ENCODE measurements at regions not wholly inside any gene's neighbourhood (a gene's known extent, or its start where the extent isn't known, plus 50 kb on each side); places are given as distances from the start of the nearest gene placed in this dataset.

- TF ChIP-seq CTCF (IDR thresholded peaks at IDR 0.05), result no peak
- no peak overlapping the region for H3K4me3 ChIP-seq
- no peak overlapping the region for H3K27ac ChIP-seq
- DNase-seq, result no peak
- no peaks in the 10 kb centered on the region for H3K4me1 ChIP-seq
- intact Hi-C loops (cut with DNase I; ENCODE audit: low total_unique reads), result no loop called here
- peaks cover 0 to 13% of the 10 kb centered on the region in 2 donors for H3K27me3 ChIP-seq
- no peaks in the 10 kb centered on the region for H3K36me3 ChIP-seq
- H3K9me3 ChIP-seq, result no peaks in the 10 kb centered on the region
These were observed 127.4 kb upstream of the CADM1 start for GRCh38 chr11:115631609-115632008.

- no peaks in the 10 kb centered on the region for H3K36me3 ChIP-seq
These were observed 126.0 kb upstream of the CADM1 start for GRCh38 chr11:115630214-115630613.

GRCh38 chr11:115629456-115630015, 125.3 kb upstream of the CADM1 start:
- no peak for DNase-seq
- H3K4me1 ChIP-seq, result no peaks in the 10 kb centered on the region
- no peaks in the 10 kb centered on the region for H3K9me3 ChIP-seq
- intact Hi-C loops (cut with DNase I; ENCODE audit: low total_unique reads), result loop anchor here (10.0 kb wide), 1 partner anchor 125 kb away; the partner anchor contains the start of gene CADM1
- peaks cover 0 to 13% of the 10 kb centered on the region in 2 donors for H3K27me3 ChIP-seq
- H3K36me3 ChIP-seq, result no peaks in the 10 kb centered on the region
- H3K4me3 ChIP-seq, result no peak overlapping the region
- no peak for TF ChIP-seq CTCF (IDR thresholded peaks at IDR 0.05)
- no peak overlapping the region for H3K27ac ChIP-seq

More at GRCh38 chr11:115630214-115630613, 126.0 kb upstream of the CADM1 start:
- intact Hi-C loops (cut with DNase I; ENCODE audit: low total_unique reads), result no loop called here
- Histone ChIP-seq H3K4me1 (no peaks in the 10 kb centered on the region), H3K9me3 (no peaks in the 10 kb centered on the region), H3K27ac (no peak overlapping the region), H3K4me3 (no peak overlapping the region), H3K27me3 (peaks cover 0 to 13% of the 10 kb centered on the region in 2 donors)
- TF ChIP-seq CTCF (IDR thresholded peaks at IDR 0.05), result no peak
- no peak for DNase-seq

- TF ChIP-seq CTCF (IDR thresholded peaks at IDR 0.05), result no peak
These were observed 123.6 kb upstream of the CADM1 start for GRCh38 chr11:115627666-115628460.

GRCh38 chr11:115627071-115627470, 122.9 kb upstream of the CADM1 start:
- Histone ChIP-seq H3K9me3 (no peaks in the 10 kb centered on the region), H3K4me3 (no peak overlapping the region), H3K27me3 (peaks cover 0 to 10% of the 10 kb centered on the region in 2 donors), H3K36me3 (no peaks in the 10 kb centered on the region), H3K27ac (no peak overlapping the region), H3K4me1 (peaks cover 0 to 16% (median 14%) of the 10 kb centered on the region in 4 donors)
- no peak for TF ChIP-seq CTCF (IDR thresholded peaks at IDR 0.05)
- intact Hi-C loops (cut with DNase I; ENCODE audit: low total_unique reads), result loop anchor here (10.0 kb wide), 1 partner anchor 122 kb away; the partner anchor contains the start of gene CADM1
- DNase-seq, result no peak

More at GRCh38 chr11:115627666-115628460, 123.6 kb upstream of the CADM1 start:
- Histone ChIP-seq H3K27me3 (peaks cover 0 to 10% of the 10 kb centered on the region in 2 donors), H3K36me3 (no peaks in the 10 kb centered on the region), H3K9me3 (no peaks in the 10 kb centered on the region), H3K4me3 (no peak overlapping the region), H3K27ac (no peak overlapping the region), H3K4me1 (peaks cover 0 to 8% (median 6%) of the 10 kb centered on the region in 4 donors)
- DNase-seq, result no peak
- intact Hi-C loops (cut with DNase I; ENCODE audit: low total_unique reads), result loop anchor here (10.0 kb wide), 1 partner anchor 123 kb away; the partner anchor contains the start of gene CADM1
